ENCODE measurements at regions not wholly inside any gene's neighbourhood (a gene's known extent, or its start where the extent isn't known, plus 50 kb on each side); places are given as distances from the start of the nearest gene placed in this dataset.

DNA sequence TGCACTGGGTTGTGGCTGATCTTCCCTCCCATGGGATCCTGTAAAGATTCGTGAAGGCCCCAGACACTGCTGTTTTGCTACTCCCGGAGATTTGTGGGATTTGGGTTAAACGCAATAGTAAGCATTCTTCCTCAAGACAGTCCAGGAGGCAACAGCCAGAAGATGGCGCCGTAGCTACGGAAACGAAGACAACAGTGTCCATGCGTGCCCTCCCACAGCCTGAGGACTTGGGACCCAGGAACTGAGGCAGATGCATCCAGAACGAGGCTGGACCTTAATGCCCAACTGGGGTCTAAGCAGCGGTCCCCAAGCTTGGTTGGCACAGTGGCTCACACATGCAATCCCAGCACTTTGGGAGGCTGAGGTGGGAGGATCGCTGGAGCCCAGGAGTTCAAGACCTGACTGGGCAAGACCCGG, 57.6 kb upstream of the ZNF507 start:
- peak overlapping the region in 1 of 2 donors; percentile 37 for H3K4me3 ChIP-seq (ENCODE audit: low read depth in 1 of 2, low read length in 2 of 2)
- H3K9ac ChIP-seq (ENCODE audit: low read depth in 1 of 2, low read length in 2 of 2) = no peak overlapping the region
- H3K27ac ChIP-seq (ENCODE audit: low read depth, low read length) = no peak overlapping the region

DNA sequence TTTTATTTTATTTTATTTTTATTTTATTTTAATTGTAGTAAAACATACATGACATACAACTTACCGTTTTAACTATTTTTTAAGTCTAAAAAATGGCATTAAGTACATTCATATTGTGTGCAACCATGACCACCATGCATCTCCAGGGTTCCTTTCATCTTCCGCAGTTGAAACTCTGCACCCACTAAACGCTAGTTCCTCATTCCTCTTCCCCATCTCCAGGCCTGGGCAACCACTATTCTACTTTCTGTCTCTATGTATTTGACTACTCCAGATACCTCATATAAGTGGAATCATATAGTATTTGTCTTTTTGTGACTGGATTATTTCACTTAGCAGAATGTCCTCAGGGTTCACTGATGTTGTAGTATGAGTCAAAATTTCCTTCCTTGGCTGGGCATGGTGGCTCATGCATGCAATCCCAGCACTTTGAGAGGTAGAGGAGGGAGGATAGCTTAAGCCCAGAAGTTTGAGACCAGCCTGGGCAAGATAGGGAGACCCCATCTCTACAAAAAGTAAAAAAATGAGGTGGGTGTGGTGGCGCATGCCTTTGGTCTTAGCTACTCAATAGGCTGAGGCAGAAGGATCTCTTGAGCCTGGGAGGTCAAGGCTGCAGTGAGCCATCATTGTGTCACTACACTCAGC, 55.7 kb upstream of the ZNF507 start:
- H3K36me3 ChIP-seq (ENCODE audit: control insufficient read depth in 1 of 2, insufficient read depth in 2 of 2, low read length in 2 of 2) = no peaks in the 10 kb centered on the region
- no peak overlapping the region for H3K9ac ChIP-seq (ENCODE audit: low read depth in 1 of 2, low read length in 2 of 2)
- no peak overlapping the region for H3K4me3 ChIP-seq (ENCODE audit: low read depth in 1 of 2, low read length in 2 of 2)
- H3K27me3 ChIP-seq (ENCODE audit: control insufficient read depth in 1 of 2, insufficient read depth in 2 of 2, low read length in 2 of 2) = no peaks in the 10 kb centered on the region
- peaks cover 0 to 9% of the 10 kb centered on the region in 2 donors for H3K4me1 ChIP-seq (ENCODE audit: control insufficient read depth in 1 of 2, insufficient read depth in 2 of 2, low read length in 2 of 2)
- no peak overlapping the region for H3K27ac ChIP-seq (ENCODE audit: low read depth, low read length)
- no peaks in the 10 kb centered on the region for H3K9me3 ChIP-seq (ENCODE audit: control insufficient read depth in 1 of 2, low read length in 2 of 2)

More for the DNA sequence above, 57.6 kb upstream of the ZNF507 start:
- H3K36me3 ChIP-seq (ENCODE audit: control insufficient read depth in 1 of 2, insufficient read depth in 2 of 2, low read length in 2 of 2) = no peaks in the 10 kb centered on the region
- no peaks in the 10 kb centered on the region for H3K27me3 ChIP-seq (ENCODE audit: control insufficient read depth in 1 of 2, insufficient read depth in 2 of 2, low read length in 2 of 2)
- no peaks in the 10 kb centered on the region for H3K9me3 ChIP-seq (ENCODE audit: control insufficient read depth in 1 of 2, low read length in 2 of 2)
- H3K4me1 ChIP-seq (ENCODE audit: control insufficient read depth in 1 of 2, insufficient read depth in 2 of 2, low read length in 2 of 2) = peaks cover 0 to 9% of the 10 kb centered on the region in 2 donors

- Histone ChIP-seq H3K27ac (ENCODE audit: low read depth, low read length) (no peak overlapping the region), H3K4me1 (ENCODE audit: control insufficient read depth in 1 of 2, insufficient read depth in 2 of 2, low read length in 2 of 2) (peaks cover 0 to 9% of the 10 kb centered on the region in 2 donors), H3K9ac (ENCODE audit: low read depth in 1 of 2, low read length in 2 of 2) (no peak overlapping the region), H3K36me3 (ENCODE audit: control insufficient read depth in 1 of 2, insufficient read depth in 2 of 2, low read length in 2 of 2) (no peaks in the 10 kb centered on the region), H3K4me3 (ENCODE audit: low read depth in 1 of 2, low read length in 2 of 2) (no peak overlapping the region), H3K9me3 (ENCODE audit: control insufficient read depth in 1 of 2, low read length in 2 of 2) (no peaks in the 10 kb centered on the region), H3K27me3 (ENCODE audit: control insufficient read depth in 1 of 2, insufficient read depth in 2 of 2, low read length in 2 of 2) (no peaks in the 10 kb centered on the region)
These were observed 53.5 kb upstream of the ZNF507 start for GRCh38 chr19:32291876-32292275.

GRCh38 chr19:32294871-32295438, 50.5 kb upstream of the ZNF507 start:
- Histone ChIP-seq H3K27me3 (ENCODE audit: control insufficient read depth in 1 of 2, insufficient read depth in 2 of 2, low read length in 2 of 2) (no peaks in the 10 kb centered on the region), H3K4me1 (ENCODE audit: control insufficient read depth in 1 of 2, insufficient read depth in 2 of 2, low read length in 2 of 2) (no peaks in the 10 kb centered on the region), H3K9me3 (ENCODE audit: control insufficient read depth in 1 of 2, low read length in 2 of 2) (no peaks in the 10 kb centered on the region), H3K4me3 (ENCODE audit: low read depth in 1 of 2, low read length in 2 of 2) (no peak overlapping the region), H3K36me3 (ENCODE audit: control insufficient read depth in 1 of 2, insufficient read depth in 2 of 2, low read length in 2 of 2) (no peaks in the 10 kb centered on the region), H3K9ac (ENCODE audit: low read depth in 1 of 2, low read length in 2 of 2) (no peak overlapping the region), H3K27ac (ENCODE audit: low read depth, low read length) (no peak overlapping the region)

All from duodenal mucosa (tissue), 2 donors.